GM23338 (cell line): ENCODE measurements at regions not wholly inside any gene's neighbourhood (a gene's known extent, or its start where the extent isn't known, plus 50 kb on each side); places are given as distances from the start of the nearest gene placed in this dataset.

ENCODE experiments used
- ATAC-seq: fragments of 200-7000 bp; cut with Tn5 transposase; 3 replicates; pipeline ENCODE4 v1.9.1; 2020
- DNase-seq: peaks from one replicate; pipeline ENCODE4 v3.0.0-alpha.2; 2015; ENCODE audit warnings: low spot score
- H2AFZ ChIP-seq: fragments of 200-600 bp; sonication (generic); 2 replicates; pipeline ENCODE4 v1.8.0; 2016; ENCODE audit warnings: antibody characterized with exemption, mild to moderate bottlenecking, moderate library complexity
- H3F3A ChIP-seq: fragments of 200-600 bp; sonication (generic); replicated peaks from 2 replicates; pipeline ENCODE4 v1.8.0; 2017; ENCODE audit warnings: antibody characterized with exemption, mixed run types, low read depth
- H3K27ac ChIP-seq: fragments of 200-600 bp; sonication (generic); 2 replicates; pipeline ENCODE4 v1.6.1; 2016; ENCODE audit warnings: low read depth
- H3K27me3 ChIP-seq: fragments of 200-600 bp; sonication (generic); 2 replicates; pipeline ENCODE4 v1.8.0; 2016; ENCODE audit warnings: mild to moderate bottlenecking, mixed run types, moderate library complexity; ENCODE audit not compliant: insufficient read depth
- H3K36me3 ChIP-seq: fragments of 200-600 bp; sonication (generic); 2 replicates; pipeline ENCODE4 v1.8.0; 2016; ENCODE audit warnings: mild to moderate bottlenecking; ENCODE audit not compliant: insufficient read depth
- H3K4me1 ChIP-seq: fragments of 200-600 bp; sonication (generic); 2 replicates; pipeline ENCODE4 v1.8.0; 2016; ENCODE audit warnings: mild to moderate bottlenecking, moderate library complexity; ENCODE audit not compliant: insufficient read depth
- H3K4me2 ChIP-seq: fragments of 200-600 bp; sonication (generic); 2 replicates; pipeline ENCODE4 v1.7.1; 2017; ENCODE audit warnings: mixed run types
- H3K4me3 ChIP-seq: fragments of 200-600 bp; sonication (generic); 2 replicates; pipeline ENCODE4 v1.6.1; 2016; ENCODE audit warnings: mixed run types
- H3K79me2 ChIP-seq: fragments of 200-600 bp; sonication (generic); replicated peaks from 2 replicates; pipeline ENCODE4 v1.8.0; 2017; ENCODE audit warnings: mild to moderate bottlenecking; ENCODE audit not compliant: insufficient read depth
- H3K9me2 ChIP-seq: fragments of 200-600 bp; sonication (generic); 2 replicates; pipeline ENCODE4 v1.8.0; 2017; ENCODE audit not compliant: insufficient read depth
- H4K20me1 ChIP-seq: fragments of 200-600 bp; sonication (generic); replicated peaks from 2 replicates; pipeline ENCODE4 v1.8.0; 2017; ENCODE audit warnings: mild to moderate bottlenecking; ENCODE audit not compliant: insufficient read depth
- H3K27ac Mint-ChIP-seq: 2 replicates; pipeline ENCODE4 v1.8.0; 2020; ENCODE audit warnings: inconsistent platforms, mild to moderate bottlenecking, moderate library complexity, mixed read lengths
- H3K27me3 Mint-ChIP-seq: 3 replicates; pipeline ENCODE4 v1.8.0; 2022; ENCODE audit warnings: low read depth, mild to moderate bottlenecking, moderate library complexity, mixed read lengths, inconsistent platforms; ENCODE audit not compliant: insufficient read depth, poor library complexity
- H3K36me3 Mint-ChIP-seq: 3 replicates; pipeline ENCODE4 v1.8.0; 2021; ENCODE audit warnings: low read depth, mild to moderate bottlenecking, inconsistent platforms, moderate library complexity, mixed read lengths
- H3K4me1 Mint-ChIP-seq: 3 replicates; pipeline ENCODE4 v1.8.0; 2020; ENCODE audit warnings: mild to moderate bottlenecking, inconsistent platforms, mixed read lengths
- H3K4me3 Mint-ChIP-seq: 3 replicates; pipeline ENCODE4 v1.8.0; 2021; ENCODE audit warnings: moderate library complexity, mild to moderate bottlenecking, inconsistent platforms, mixed read lengths
- H3K9me3 Mint-ChIP-seq: 3 replicates; pipeline ENCODE4 v1.8.0; 2020; ENCODE audit warnings: moderate library complexity, mild to moderate bottlenecking, inconsistent platforms, mixed read lengths
- EZH2phosphoT487 ChIP-seq: fragments of 200-600 bp; sonication (generic); IDR thresholded peaks from one replicate; pipeline ENCODE4 v1.8.1; 2018; ENCODE audit warnings: antibody characterized with exemption; ENCODE audit not compliant: unreplicated experiment
- JUNB ChIP-seq: IDR thresholded peaks from one replicate; pipeline ENCODE4 v1.6.1; 2016; ENCODE audit warnings: antibody characterized with exemption; ENCODE audit not compliant: unreplicated experiment
- NANOG ChIP-seq: IDR thresholded peaks from 2 replicates; pipeline ENCODE4 v1.6.1; 2016; ENCODE audit warnings: antibody characterized with exemption, borderline replicate concordance
- POLR2AphosphoS5 ChIP-seq: IDR thresholded peaks from 2 replicates; pipeline ENCODE4 v1.6.1; 2016; ENCODE audit warnings: antibody characterized with exemption, low read depth
- ZNF114 ChIP-seq: fragments of 250-450 bp; sonication (Bioruptor Pico); IDR thresholded peaks from 2 replicates; pipeline ENCODE4 v1.5.0; 2020; ENCODE audit warnings: mild to moderate bottlenecking, moderate library complexity
- ZNF331 ChIP-seq: fragments of 250-450 bp; sonication (Bioruptor Pico); IDR thresholded peaks from 2 replicates; pipeline ENCODE4 v1.5.0; 2020; ENCODE audit warnings: low read depth, mild to moderate bottlenecking, moderate library complexity
- TF ChIP-seq, protein P1 (sequence below): fragments of 250-450 bp; sonication (Bioruptor Pico); IDR thresholded peaks from 2 replicates; pipeline ENCODE4 v1.5.0; 2020; ENCODE audit warnings: mild to moderate bottlenecking, moderate library complexity
- TF ChIP-seq, protein P2 (sequence below), 2 experiments: fragments of 200-600 bp in 1 of 2; sonication (generic) in 1 of 2; conservative IDR thresholded peaks; 2 replicates each; pipeline versions ENCODE4 v1.5.1 to v1.6.1; 2016 to 2017; ENCODE audit warnings: antibody characterized with exemption in 2 of 2, low read depth in 2 of 2, mild to moderate bottlenecking in 2 of 2, moderate library complexity in 1 of 2

DNA sequence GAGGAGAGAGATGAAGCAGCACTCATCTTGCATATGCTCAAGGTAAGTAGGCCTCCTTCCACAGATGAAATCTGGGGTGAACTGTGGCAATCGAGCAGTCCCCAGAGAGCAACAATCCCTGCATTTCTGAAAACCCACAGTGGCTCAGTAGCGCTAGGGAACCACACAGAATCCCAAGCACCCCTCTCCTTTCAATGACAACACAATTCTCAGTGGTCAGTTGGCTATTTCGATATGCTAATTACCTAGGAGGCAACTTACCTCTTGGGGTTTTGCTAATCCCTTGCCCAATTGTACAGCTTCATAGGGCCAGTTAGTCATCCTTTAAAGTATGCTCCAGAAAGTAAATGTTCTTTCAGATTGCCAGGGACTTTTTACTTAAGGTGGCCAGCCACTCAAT is 1035.7 kb downstream of the BCL11B start (continued):
- TF ChIP-seq, protein P1, sequence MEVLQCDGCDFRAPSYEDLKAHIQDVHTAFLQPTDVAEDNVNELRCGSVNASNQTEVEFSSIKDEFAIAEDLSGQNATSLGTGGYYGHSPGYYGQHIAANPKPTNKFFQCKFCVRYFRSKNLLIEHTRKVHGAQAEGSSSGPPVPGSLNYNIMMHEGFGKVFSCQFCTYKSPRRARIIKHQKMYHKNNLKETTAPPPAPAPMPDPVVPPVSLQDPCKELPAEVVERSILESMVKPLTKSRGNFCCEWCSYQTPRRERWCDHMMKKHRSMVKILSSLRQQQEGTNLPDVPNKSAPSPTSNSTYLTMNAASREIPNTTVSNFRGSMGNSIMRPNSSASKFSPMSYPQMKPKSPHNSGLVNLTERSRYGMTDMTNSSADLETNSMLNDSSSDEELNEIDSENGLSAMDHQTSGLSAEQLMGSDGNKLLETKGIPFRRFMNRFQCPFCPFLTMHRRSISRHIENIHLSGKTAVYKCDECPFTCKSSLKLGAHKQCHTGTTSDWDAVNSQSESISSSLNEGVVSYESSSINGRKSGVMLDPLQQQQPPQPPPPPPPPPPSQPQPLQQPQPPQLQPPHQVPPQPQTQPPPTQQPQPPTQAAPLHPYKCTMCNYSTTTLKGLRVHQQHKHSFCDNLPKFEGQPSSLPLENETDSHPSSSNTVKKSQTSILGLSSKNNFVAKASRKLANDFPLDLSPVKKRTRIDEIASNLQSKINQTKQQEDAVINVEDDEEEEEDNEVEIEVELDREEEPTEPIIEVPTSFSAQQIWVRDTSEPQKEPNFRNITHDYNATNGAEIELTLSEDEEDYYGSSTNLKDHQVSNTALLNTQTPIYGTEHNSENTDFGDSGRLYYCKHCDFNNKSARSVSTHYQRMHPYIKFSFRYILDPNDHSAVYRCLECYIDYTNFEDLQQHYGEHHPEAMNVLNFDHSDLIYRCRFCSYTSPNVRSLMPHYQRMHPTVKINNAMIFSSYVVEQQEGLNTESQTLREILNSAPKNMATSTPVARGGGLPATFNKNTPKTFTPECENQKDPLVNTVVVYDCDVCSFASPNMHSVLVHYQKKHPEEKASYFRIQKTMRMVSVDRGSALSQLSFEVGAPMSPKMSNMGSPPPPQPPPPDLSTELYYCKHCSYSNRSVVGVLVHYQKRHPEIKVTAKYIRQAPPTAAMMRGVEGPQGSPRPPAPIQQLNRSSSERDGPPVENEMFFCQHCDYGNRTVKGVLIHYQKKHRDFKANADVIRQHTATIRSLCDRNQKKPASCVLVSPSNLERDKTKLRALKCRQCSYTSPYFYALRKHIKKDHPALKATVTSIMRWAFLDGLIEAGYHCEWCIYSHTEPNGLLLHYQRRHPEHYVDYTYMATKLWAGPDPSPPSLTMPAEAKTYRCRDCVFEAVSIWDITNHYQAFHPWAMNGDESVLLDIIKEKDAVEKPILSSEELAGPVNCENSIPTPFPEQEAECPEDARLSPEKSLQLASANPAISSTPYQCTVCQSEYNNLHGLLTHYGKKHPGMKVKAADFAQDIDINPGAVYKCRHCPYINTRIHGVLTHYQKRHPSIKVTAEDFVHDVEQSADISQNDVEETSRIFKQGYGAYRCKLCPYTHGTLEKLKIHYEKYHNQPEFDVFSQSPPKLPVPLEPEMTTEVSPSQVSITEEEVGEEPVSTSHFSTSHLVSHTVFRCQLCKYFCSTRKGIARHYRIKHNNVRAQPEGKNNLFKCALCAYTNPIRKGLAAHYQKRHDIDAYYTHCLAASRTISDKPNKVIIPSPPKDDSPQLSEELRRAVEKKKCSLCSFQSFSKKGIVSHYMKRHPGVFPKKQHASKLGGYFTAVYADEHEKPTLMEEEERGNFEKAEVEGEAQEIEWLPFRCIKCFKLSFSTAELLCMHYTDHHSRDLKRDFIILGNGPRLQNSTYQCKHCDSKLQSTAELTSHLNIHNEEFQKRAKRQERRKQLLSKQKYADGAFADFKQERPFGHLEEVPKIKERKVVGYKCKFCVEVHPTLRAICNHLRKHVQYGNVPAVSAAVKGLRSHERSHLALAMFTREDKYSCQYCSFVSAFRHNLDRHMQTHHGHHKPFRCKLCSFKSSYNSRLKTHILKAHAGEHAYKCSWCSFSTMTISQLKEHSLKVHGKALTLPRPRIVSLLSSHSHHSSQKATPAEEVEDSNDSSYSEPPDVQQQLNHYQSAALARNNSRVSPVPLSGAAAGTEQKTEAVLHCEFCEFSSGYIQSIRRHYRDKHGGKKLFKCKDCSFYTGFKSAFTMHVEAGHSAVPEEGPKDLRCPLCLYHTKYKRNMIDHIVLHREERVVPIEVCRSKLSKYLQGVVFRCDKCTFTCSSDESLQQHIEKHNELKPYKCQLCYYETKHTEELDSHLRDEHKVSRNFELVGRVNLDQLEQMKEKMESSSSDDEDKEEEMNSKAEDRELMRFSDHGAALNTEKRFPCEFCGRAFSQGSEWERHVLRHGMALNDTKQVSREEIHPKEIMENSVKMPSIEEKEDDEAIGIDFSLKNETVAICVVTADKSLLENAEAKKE (CRISPR knock-in tag), result no peak
- no peak for TF ChIP-seq EZH2phosphoT487
- no peak for TF ChIP-seq POLR2AphosphoS5
- no peak for TF ChIP-seq ZNF114 (CRISPR knock-in tag)
- no peak for TF ChIP-seq NANOG
- no peak for TF ChIP-seq JUNB
- TF ChIP-seq, protein P2, sequence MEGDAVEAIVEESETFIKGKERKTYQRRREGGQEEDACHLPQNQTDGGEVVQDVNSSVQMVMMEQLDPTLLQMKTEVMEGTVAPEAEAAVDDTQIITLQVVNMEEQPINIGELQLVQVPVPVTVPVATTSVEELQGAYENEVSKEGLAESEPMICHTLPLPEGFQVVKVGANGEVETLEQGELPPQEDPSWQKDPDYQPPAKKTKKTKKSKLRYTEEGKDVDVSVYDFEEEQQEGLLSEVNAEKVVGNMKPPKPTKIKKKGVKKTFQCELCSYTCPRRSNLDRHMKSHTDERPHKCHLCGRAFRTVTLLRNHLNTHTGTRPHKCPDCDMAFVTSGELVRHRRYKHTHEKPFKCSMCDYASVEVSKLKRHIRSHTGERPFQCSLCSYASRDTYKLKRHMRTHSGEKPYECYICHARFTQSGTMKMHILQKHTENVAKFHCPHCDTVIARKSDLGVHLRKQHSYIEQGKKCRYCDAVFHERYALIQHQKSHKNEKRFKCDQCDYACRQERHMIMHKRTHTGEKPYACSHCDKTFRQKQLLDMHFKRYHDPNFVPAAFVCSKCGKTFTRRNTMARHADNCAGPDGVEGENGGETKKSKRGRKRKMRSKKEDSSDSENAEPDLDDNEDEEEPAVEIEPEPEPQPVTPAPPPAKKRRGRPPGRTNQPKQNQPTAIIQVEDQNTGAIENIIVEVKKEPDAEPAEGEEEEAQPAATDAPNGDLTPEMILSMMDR (conservative IDR thresholded peaks at IDR 0.05; ENCODE audit: low read depth in 2 of 2), result no peak
- TF ChIP-seq ZNF331, result no peak

DNA sequence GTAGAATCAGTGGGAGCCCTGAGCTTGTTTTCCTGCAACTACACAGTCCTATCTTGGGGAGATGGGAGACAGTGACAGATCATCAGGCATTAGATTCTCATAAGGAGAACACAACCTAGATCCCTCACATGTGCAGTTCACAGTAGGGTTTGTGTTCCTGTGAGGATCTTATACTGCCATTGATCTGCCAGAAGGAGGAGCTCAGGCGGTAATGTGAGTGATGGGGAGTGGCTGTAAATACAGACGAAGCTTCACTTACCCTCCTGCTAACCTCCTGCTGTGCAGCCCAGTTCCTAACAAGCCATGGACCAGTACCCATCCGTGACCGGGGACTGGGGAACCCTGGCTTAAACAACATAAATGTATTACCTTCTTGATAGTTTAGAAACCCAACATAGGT is 1034.1 kb downstream of the BCL11B start:
- DNase-seq, result no peak
- Histone ChIP-seq H3K79me2 (no peaks in the 10 kb centered on the region), H3K27ac (no peak overlapping the region), H3K36me3 (no peaks in the 10 kb centered on the region), H4K20me1 (no peaks in the 10 kb centered on the region), H3K27me3 (no peaks in the 10 kb centered on the region), H3K4me1 (no peaks in the 10 kb centered on the region), H2AFZ (no peak overlapping the region), H3K4me3 (no peak overlapping the region), H3F3A (no peaks in the 10 kb centered on the region), H3K9me2 (no peaks in the 10 kb centered on the region), H3K4me2 (no peak overlapping the region)
- Mint-ChIP-seq H3K27ac (no peak overlapping the region), H3K4me3 (no peak overlapping the region), H3K4me1 (peaks cover 6% of the 10 kb centered on the region; the same call in 2 of the 3 replicates), H3K9me3 (peaks cover 27% of the 10 kb centered on the region), H3K36me3 (peaks cover 10% of the 10 kb centered on the region), H3K27me3 (peaks cover 2% of the 10 kb centered on the region)
- no peak for ATAC-seq
- TF ChIP-seq ZNF114 (CRISPR knock-in tag) (no peak), ZNF331 (no peak)
- TF ChIP-seq, protein P1 (CRISPR knock-in tag), result no peak
